HG03196 (cell line): ENCODE measurements at regions not wholly inside any gene's neighbourhood (a gene's known extent, or its start where the extent isn't known, plus 50 kb on each side); places are given as distances from the start of the nearest gene placed in this dataset.
"Not testable (repeated sequence)": the region's sequence is repeated elsewhere in the genome, so short reads cannot be mapped to it uniquely, and the experiment has no call there.

Source experiments
- ATAC-seq: cut with Tn5 transposase; IDR thresholded peaks from one replicate; pipeline ENCODE4 v1.9.1; 2021; ENCODE audit not compliant: unreplicated experiment

- ATAC-seq, result no peak
Measured at GRCh38 chr3:118635711-118636110, 398.9 kb downstream of the IGSF11 start.

GRCh38 chr3:118636841-118637240 is 397.8 kb downstream of the IGSF11 start:
- ATAC-seq, result no peak

GRCh38 chr3:118637846-118638245 is 396.8 kb downstream of the IGSF11 start:
- no peak for ATAC-seq

GRCh38 chr3:118641608-118642007 is 393.0 kb downstream of the IGSF11 start:
- ATAC-seq, result no peak

- ATAC-seq, result no peak
Measured at GRCh38 chr3:118671192-118671591, 363.5 kb downstream of the IGSF11 start.

GRCh38 chr3:118675305-118675704 is 359.3 kb downstream of the IGSF11 start:
- no peak for ATAC-seq

- ATAC-seq, result not testable (repeated sequence)
Measured at GRCh38 chr3:118678663-118679062, 356.0 kb downstream of the IGSF11 start.

- no peak for ATAC-seq
Measured at GRCh38 chr3:118682921-118683320, 351.7 kb downstream of the IGSF11 start.

- no peak for ATAC-seq
Measured at GRCh38 chr3:118683636-118684035, 351.0 kb downstream of the IGSF11 start.

GRCh38 chr3:118688396-118688884 is 346.2 kb downstream of the IGSF11 start:
- ATAC-seq, result no peak

GRCh38 chr3:118692416-118692815 is 342.2 kb downstream of the IGSF11 start:
- ATAC-seq, result no peak

- no peak for ATAC-seq
Measured at GRCh38 chr3:118705487-118706219, 329.0 kb downstream of the IGSF11 start.

- no peak for ATAC-seq
Measured at GRCh38 chr3:118707991-118708390, 326.7 kb downstream of the IGSF11 start.

GRCh38 chr3:118710532-118710931 is 324.1 kb downstream of the IGSF11 start:
- no peak for ATAC-seq

- ATAC-seq, result no peak
Measured at GRCh38 chr3:118713502-118714207, 321.0 kb downstream of the IGSF11 start.

GRCh38 chr3:118714800-118715199 is 319.8 kb downstream of the IGSF11 start:
- ATAC-seq, result no peak

- no peak for ATAC-seq
Measured at GRCh38 chr3:118729546-118729945, 305.1 kb downstream of the IGSF11 start.

- ATAC-seq, result no peak
Measured at GRCh38 chr3:118734664-118735063, 300.0 kb downstream of the IGSF11 start.

- no peak for ATAC-seq
Measured at GRCh38 chr3:118736107-118736506, 298.5 kb downstream of the IGSF11 start.

GRCh38 chr3:118740722-118741290 is 293.8 kb downstream of the IGSF11 start:
- no peak for ATAC-seq

- ATAC-seq, result no peak
Measured at GRCh38 chr3:118742760-118743159, 291.9 kb downstream of the IGSF11 start.

GRCh38 chr3:118744186-118744585 is 290.5 kb downstream of the IGSF11 start:
- ATAC-seq, result no peak
